ENCODE measurements at regions not wholly inside any gene's neighbourhood (a gene's known extent, or its start where the extent isn't known, plus 50 kb on each side); places are given as distances from the start of the nearest gene placed in this dataset.

GRCh38 chr4:62196338-62196737 lies 996.2 kb downstream of the ADGRL3 start:
- DNase-seq: no peak

- DNase-seq: no peak
Measured at GRCh38 chr4:62194342-62194741, 994.2 kb downstream of the ADGRL3 start.

DNA sequence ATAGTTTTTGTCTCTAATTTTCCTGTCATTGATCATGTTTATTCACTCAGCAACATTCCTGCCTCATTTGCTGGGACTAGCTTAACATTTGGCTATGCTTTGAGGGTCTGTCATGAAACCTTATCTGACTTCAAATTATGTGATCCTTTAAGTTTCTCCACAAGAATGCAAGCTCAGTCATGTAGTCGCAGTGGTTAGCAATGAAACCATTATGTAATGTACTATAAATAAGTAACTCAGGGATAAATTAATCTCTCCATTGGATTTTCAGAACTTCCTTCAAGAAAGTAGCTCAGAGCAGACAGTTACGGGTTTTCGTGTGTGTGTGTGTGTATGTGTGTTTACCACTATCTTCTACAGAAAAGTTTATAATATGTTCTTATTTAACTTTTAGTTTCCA lies 993.6 kb downstream of the ADGRL3 start:
- no peak for DNase-seq

DNA sequence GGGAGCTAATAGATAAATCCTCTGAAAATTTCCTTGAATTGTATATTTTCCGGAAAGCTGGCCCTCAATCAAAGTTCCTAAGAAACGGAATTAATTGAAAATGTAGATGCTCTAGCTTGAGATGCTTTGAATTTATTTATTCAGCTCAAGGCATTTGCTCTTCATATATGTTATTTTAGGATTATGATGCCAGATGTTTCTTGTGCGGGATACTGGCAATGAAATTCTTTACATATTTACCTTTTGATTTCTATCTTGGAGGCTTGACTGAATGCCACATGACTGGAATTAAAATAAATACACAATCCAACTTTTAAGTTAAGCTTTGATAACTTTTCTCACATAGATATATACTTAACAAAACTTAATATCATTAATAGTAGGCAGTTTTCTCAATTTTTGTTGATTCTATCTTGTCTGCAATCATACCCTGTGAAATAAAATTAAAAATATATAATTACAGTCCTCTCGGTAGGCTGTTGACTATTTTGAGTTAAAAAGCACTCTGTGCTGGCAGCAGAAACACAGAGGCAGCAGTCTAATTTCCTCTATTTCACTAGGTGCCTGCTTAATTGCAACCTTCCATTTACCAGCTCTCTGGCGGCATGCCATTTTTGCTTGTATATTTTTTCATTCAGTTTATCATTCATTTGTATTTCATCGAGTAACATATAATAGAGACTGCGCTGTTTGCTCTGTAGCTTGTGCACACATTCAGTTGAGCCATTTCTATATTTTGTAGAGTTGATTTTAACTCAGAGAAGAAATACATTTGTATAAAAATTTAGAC lies 991.5 kb downstream of the ADGRL3 start:
- no peak for DNase-seq

DNA sequence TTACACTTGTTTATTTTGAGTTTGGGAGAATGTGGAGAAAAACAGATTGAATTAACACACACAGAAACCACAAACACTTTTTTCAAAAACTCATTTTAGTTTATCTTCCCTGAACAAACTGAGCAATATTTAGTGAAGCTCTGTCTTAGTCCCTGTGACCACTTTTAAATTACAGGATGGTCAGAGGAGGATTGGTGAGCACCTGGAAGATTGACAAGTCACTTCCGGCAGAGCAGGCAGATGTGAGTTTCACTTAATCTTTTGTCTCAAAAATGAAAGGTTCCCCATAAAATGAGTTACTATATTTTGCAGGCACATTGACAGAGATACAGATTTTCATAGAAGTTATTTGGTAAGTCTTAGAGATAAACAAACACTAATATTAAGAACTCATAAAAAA lies 970.1 kb downstream of the ADGRL3 start:
- no peak for DNase-seq

GRCh38 chr4:62168681-62169080 lies 968.6 kb downstream of the ADGRL3 start:
- no peak for DNase-seq

GRCh38 chr4:62162606-62163005 lies 962.5 kb downstream of the ADGRL3 start:
- no peak for DNase-seq

DNA sequence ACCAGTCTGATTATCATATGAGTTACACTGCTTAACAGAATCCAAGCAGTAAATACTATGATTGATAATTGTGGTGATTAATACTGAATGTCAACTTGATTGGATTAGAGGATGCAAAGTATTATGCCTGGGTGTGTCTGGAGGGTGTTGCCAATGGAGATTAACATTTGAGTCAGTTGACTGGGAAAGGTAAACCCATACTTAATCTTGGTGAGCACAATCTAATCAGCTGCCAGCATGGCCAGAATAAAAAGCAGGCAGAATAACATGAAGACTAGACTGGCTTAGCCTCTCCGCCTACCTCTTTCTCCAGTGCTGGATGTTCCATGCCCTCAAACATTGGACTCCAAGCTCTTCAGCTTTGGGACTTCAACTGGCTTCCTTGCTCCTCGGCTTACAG lies 961.3 kb downstream of the ADGRL3 start:
- DNase-seq: no peak

DNA sequence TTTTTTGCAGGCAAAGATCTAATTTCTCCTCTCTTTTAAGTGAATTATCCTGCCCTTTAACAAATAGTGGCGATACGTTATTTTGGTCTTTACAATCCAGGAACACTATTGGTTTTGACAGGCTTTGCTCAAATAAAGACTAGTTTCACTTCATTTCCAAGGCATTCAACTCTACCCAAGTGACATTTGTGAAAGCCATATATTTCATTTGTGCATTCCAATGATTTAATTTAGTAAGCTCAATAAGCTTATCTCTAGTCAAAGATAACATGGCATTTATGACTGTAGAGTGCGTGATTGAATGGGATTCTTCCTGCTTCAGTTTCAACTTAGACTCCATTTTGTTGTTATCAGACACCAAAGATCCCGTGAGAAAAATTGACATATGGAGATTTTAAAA lies 959.8 kb downstream of the ADGRL3 start:
- DNase-seq: no peak

DNA sequence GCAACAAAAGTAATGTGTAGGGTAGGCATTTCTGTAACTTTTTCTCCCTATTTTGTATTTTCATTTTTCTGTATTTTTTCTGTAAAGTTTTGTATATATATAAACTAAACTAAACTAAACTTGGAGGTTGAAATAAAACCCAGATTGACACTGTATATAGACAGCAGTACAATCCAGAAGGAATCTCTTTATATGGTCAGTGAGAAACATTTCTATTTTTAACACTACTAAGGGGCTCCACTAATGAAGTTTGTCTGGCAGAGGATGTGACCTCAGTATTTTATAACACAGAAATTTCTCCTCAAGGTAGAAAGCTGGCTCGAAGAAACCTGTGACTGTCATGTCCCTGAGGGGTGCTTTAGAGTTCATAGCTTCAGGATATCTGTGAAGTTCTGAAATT lies 959.2 kb downstream of the ADGRL3 start:
- no peak for DNase-seq

DNA sequence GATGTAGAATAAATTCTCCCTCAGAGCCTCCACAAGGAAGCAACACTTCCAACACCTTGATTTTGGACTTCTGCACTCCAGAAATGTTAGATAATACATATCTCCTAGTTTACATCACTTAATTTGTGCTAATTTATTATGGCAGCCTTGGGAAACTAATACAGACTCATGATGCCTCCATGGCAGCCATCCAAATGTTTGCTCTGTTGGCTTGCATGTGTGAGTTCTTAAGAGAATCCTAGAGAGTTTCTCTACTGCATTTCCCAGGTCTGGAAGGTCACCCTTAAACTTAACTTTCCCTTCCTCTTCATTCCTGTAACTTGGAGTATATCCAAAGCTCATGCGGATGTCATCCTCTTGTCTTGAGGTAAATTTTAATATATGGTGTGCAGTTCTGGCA lies 956.1 kb downstream of the ADGRL3 start:
- no peak for DNase-seq

DNA sequence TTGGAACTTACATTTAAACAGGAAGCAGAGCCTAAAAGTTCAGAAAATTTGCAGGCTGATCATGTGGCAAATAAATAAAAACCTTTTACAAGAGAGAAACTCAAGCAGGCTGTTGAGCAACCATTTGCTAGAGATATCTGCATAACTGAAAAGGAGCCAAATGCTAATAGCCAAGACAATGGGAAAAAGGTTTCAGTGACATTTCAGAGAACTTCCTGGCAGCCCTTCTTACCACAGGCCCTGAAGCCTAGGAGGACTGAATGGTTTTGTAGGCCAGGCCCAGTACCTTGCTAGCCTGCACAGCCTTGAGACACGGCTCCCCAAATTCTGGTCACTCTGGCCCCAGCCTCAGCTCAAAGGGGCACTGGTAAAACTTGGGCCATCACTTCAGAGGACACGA lies 945.1 kb downstream of the ADGRL3 start:
- no peak for DNase-seq

DNA sequence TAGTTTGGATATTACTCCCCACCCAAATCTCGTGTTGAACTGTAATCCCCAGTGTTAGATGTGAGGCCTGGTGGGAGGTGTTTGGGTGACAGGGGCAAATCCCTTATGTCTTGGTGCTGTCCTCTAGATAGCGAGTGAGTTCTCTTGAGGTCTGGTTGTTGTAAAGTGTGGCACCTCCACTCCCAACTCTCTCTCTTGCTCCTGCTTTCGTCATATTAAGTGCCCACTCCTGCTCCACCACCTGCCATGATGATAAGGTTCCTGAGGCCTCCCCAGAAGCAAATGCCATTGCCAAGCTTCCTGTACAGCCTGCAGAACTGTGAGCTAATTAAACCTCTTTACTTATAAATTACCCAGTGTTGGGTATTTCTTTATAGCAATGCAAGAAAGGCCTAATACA lies 944.3 kb downstream of the ADGRL3 start:
- no peak for DNase-seq

DNA sequence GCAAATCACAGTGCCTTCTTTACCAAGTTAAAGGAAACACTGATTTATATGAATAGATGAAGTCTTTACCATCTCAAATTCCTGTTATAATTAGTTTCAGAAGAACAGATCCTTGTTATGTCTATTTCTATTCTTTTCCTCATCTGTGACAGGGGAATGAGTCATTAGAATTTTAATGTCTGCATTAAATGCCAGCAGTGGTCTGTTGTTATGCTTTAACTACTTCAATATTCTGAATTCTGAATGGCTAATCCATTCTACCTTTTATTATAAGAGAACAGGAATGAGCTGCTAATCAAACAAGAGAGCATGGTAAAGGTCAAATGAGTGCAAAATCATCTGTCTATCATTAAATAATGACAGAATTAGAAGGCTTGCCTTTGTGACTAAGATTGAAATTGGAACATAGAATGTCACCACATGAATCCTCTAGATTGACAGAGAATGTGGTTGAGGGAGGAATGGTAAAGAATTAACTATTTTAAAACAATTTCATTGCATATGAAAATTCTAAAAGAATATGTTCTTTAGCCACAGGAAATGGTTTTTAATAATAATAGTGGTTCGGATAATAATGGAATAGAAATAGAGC lies 935.5 kb downstream of the ADGRL3 start:
- no peak for DNase-seq

DNA sequence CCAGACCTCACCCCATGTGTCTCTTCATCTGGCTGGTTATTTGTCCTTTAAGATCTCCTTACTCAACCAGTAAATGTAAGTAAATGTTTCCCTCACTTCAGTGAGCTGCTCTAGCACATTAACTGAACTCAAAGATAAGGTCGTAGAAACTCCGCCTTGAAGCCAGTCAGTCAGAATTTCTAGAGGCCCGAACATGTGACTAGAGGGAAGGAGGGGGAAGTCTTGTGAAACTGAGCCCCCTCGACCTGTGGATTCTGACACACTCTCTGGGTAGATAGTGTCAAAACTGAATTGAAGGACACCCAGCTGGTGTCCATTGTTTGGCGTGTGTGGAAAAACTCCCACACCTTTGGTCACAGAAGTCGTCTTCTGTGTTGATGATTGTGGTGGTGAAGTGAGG lies 933.9 kb downstream of the ADGRL3 start:
- no peak for DNase-seq

DNA sequence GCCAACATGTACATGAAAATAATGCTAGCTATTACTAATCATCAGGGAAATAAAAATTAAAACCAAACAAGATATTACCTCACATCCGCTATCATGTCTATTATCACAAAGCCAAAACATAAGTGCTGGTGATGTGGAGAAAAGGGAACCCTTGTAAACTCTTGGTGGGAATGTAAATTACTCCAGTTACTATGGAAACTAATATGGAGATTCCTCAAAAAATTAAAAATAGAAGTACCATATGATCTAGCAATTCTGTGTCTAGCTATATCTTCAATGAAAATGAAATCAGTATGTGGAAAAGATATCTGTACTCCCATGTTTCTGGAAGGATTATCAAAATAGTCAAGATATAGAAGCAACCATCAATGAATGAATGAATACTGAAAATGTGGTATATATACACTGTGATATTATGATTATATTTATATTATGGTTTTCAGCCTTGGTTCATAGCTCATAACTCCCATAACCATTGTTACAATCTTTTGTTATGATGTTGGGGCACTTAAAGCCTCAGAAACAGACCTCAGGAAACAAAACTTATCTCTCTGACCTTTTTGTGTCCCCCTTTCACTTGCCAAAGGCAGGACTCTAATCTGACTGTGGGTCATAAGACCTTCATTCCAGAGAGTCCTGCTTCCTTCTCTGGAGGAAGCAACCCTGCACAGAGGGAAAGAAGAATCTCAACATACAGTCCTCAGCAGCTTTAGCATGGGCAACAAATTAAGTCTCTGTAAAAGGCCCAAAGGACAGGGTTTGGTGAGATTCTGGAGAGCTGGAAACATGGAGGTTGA lies 933.2 kb downstream of the ADGRL3 start:
- no peak for DNase-seq

- no peak for DNase-seq
Measured at GRCh38 chr4:62131049-62131448, 930.9 kb downstream of the ADGRL3 start.

DNA sequence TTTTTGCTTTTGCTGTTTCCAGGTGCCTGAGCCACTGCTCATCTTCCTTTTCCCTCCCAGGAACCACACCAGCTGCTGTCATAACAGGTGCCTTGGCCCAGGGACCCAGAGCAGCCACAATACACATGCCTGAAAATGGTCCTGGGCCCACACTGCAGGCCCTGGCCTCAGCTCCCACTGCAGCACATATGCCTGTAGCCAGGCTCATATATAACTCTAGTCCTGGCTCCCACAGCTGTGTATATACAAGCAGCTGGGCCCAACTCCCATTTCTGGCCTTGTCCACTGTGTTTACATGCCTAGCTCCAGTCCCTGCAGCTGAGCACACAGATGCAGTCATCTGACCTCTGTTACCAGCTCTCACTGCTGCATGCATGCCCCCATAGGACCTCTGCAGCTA lies 930.5 kb downstream of the ADGRL3 start:
- DNase-seq: no peak

DNA sequence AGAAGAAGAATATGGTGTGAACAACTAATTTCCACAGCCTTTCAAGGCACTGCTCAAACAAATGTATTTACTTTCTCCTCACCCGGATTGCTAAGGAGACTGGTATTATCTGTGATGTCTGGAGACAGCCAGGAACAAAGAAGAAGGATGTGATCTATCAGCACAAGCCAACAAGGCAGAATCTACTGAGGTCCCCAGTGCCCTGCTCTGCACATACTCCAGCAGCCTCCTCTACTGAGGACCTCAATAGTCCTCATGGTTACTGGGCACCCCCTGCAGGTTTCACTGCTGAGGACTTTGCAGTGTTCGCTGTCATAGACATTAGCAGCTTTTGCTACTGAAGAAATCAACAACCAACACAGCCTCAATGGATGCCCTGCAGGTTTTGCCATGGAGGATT lies 930.1 kb downstream of the ADGRL3 start:
- DNase-seq: no peak

Data from NCI-H524 treated with DMSO at 0.1 percent for 48 hours (cell line).